Activated CD4-positive, alpha-beta memory T cell treated with anti-CD3 and anti-CD28 coated beads, Interleukin-2, amount 10 ng/mL, durations not matched to agents 7 days and 5 days (primary cell): ENCODE measurements at regions not wholly inside any gene's neighbourhood (a gene's known extent, or its start where the extent isn't known, plus 50 kb on each side); places are given as distances from the start of the nearest gene placed in this dataset.
"Not testable (repeated sequence)": the region's sequence is repeated elsewhere in the genome, so short reads cannot be mapped to it uniquely, and the experiment has no call there.

Experiments used
- CTCF ChIA-PET: fragments of 350-600 bp; sonication (Branson Sonifier 250); formaldehyde crosslinking; loops from one replicate; lab custom pipeline; 2021; ENCODE audit warnings: antibody characterized with exemption, inconsistent platforms; lab: Charles Lee
- POLR2A ChIA-PET: fragments of 350-600 bp; sonication (Branson Sonifier 250); formaldehyde crosslinking; loops from one replicate; lab custom pipeline; 2021; ENCODE audit warnings: antibody characterized with exemption; lab: Charles Lee
- DNase-seq: peaks from one replicate; pipeline ENCODE4 v3.0.0-alpha.2; 2020
- H3K27ac Mint-ChIP-seq: one replicate; pipeline ENCODE4 v1.8.0; 2021; ENCODE audit warnings: mild to moderate bottlenecking, mixed read lengths
- H3K27me3 Mint-ChIP-seq: one replicate; pipeline ENCODE4 v1.8.0; 2021; ENCODE audit warnings: mixed read lengths
- H3K36me3 Mint-ChIP-seq: one replicate; pipeline ENCODE4 v1.8.0; 2021; ENCODE audit warnings: low read depth, mixed read lengths
- H3K4me1 Mint-ChIP-seq: one replicate; pipeline ENCODE4 v1.8.0; 2021; ENCODE audit warnings: mixed read lengths
- H3K4me3 Mint-ChIP-seq: one replicate; pipeline ENCODE4 v1.8.0; 2021; ENCODE audit warnings: mild to moderate bottlenecking, mixed read lengths
- H3K9me3 Mint-ChIP-seq: one replicate; pipeline ENCODE4 v1.8.0; 2021; ENCODE audit warnings: mixed read lengths

DNA sequence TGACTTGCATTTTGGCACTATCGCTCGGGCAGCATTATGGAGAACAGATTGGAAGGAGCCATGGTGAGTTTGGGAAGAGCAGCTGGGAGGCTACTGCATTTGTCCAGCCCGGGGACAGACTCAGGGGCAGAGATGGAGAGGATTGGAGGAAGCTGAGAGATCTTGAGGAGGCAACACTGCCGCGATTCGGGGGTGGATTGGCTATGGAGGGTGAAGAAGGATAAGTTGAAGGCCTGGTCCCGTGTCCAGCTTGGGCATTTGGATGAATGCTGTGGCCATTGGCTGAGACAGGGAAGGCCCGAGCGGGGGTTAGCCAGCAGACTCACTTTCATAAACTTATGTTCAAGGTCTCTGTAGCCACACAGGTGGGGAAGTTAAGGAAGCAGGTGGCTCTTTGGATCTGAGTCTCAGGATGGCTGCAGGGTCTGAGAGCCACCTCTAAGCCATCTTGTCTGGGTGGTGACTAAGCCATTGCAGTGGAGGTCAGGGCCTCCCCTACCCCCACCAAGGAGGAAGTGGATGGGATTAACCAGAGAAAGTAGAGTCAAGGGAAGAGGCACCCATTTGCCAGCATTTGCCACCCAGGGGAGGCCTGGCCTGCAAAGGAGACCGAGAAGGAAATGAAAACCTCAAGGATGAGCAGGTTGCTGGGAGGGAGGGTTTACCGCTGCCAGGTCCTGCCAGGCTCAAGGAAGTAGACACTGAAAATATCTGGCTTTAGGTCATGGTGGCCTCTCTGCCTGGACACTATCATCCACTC lies 144.0 kb upstream of the TLE3 start:
- no peak overlapping the region for H3K4me3 Mint-ChIP-seq
- H3K27me3 Mint-ChIP-seq, result peaks cover 14% of the 10 kb centered on the region
- no peaks in the 10 kb centered on the region for H3K9me3 Mint-ChIP-seq
- POLR2A ChIA-PET, result interaction anchor here (0.8 kb wide), 1 partner anchor 17 kb away, joined by 3 read pairs; no protein-coding TSS in a partner anchor
- CTCF ChIA-PET, result no interaction called here
- peaks cover 37% of the 10 kb centered on the region for H3K4me1 Mint-ChIP-seq
- H3K36me3 Mint-ChIP-seq, result no peaks in the 10 kb centered on the region
- DNase-seq, result no peak
- no peak overlapping the region for H3K27ac Mint-ChIP-seq

DNA sequence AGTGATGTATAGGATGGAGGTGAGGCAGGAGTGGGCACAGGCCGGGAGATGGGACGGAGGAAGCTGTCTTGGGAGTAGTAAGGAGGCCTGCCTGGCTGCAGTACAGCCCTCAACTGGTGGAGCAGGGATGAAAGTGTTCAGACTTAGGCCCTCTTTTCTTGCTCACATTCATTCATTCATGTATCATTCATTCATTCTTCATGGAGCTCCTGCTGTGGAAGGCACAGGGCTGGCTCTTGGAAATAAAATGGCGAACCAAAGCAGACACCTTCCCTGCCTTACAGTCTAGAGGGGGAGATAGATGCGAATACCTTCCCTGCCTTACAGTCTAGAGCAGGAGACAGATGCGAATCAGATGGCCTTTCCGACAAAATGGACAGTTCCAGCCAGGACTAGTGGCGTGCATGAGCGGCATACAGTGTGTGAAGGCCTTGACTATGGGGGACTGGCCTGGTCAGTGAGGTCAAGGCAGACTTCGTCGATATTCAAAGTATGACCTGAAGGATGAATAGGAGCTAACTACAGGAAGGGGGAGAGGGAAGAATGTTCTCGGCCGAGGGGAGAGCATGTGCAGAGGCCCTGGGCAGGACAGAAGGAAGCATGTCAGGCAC lies 143.2 kb upstream of the TLE3 start:
- no peaks in the 10 kb centered on the region for H3K9me3 Mint-ChIP-seq
- H3K36me3 Mint-ChIP-seq, result no peaks in the 10 kb centered on the region
- no peak for DNase-seq
- CTCF ChIA-PET, result no interaction called here
- H3K27me3 Mint-ChIP-seq, result peaks cover 14% of the 10 kb centered on the region
- no peak overlapping the region for H3K27ac Mint-ChIP-seq
- no peak overlapping the region for H3K4me3 Mint-ChIP-seq
- H3K4me1 Mint-ChIP-seq, result peaks cover 30% of the 10 kb centered on the region
- POLR2A ChIA-PET, result interaction anchor here (0.7 to 0.8 kb wide), 3 partner anchors 11 to 18 kb away, joined by 3 read pairs; no protein-coding TSS in a partner anchor

DNA sequence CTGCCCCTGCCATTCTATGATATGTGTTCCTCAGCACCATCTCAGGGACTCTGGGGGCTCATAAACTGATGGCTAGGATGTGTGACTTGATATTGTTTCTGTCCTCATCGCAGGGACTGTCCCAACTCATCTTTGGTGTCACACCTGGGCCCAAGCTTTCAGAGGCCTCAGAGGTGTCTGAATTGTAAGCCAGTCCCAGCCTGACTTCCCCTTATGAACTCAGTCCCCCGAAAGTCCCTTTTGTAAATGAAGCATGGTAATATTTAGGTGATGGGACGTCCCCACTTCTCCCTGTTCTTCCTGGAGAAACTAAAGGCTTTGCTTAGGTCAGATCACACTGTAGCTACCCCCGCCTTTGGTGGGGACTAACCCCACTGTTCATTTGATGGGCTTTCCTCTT lies 142.4 kb upstream of the TLE3 start:
- Mint-ChIP-seq H3K27me3 (peaks cover 14% of the 10 kb centered on the region), H3K4me1 (peaks cover 25% of the 10 kb centered on the region), H3K36me3 (no peaks in the 10 kb centered on the region), H3K4me3 (no peak overlapping the region), H3K27ac (no peak overlapping the region), H3K9me3 (no peaks in the 10 kb centered on the region)
- CTCF ChIA-PET, result no interaction called here
- DNase-seq, result no peak
- POLR2A ChIA-PET, result no interaction called here

DNA sequence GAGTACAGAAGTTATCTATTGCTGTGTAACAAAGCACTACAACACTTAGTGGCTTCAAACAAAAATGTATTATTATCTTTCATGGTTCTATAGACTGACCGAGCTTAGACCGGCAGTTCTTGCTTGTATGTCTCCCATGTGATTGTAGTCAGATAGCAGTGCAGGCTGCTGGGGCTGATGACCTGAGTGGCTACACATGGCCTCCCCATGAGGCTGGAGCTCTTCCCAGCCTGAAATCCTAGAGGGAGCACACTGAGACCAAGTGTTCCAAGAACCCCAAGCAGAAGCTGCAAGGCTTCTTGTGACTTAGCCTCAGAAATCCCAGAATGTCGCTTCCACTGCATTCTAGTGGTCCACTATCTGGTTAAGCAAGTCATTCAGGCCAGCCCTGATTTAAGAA lies 141.2 kb upstream of the TLE3 start:
- Mint-ChIP-seq H3K4me1 (peaks cover 33% of the 10 kb centered on the region), H3K27ac (no peak overlapping the region), H3K36me3 (no peaks in the 10 kb centered on the region), H3K27me3 (peaks cover 14% of the 10 kb centered on the region), H3K9me3 (no peaks in the 10 kb centered on the region), H3K4me3 (no peak overlapping the region)
- DNase-seq, result no peak
- ChIA-PET POLR2A (no interaction called here), CTCF (interaction anchor here (0.5 to 0.8 kb wide), 2 partner anchors 274 to 775 kb away, joined by 3 read pairs; no protein-coding TSS in a partner anchor)

DNA sequence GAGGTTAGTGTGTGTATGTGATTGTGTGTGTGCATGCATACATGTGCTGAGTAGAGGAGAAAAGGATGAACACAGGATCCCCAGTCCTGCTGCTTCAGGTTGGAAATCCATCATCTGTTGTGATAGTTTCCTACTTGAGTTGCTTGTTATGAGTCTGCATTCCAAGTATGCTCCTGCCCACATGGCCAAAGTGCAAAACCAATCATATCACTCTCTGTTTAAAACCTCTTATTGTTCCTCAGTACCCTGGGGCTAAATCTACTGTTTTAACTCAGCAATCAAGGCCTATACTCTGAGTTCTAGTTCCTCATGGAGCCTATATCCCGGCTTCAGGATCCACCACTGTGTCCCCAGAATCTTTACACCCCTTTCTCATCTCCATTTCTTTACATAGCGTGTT lies 139.9 kb upstream of the TLE3 start:
- ChIA-PET CTCF (no interaction called here), POLR2A (no interaction called here)
- no peak overlapping the region for H3K27ac Mint-ChIP-seq
- H3K4me3 Mint-ChIP-seq, result no peak overlapping the region
- H3K27me3 Mint-ChIP-seq, result peaks cover 19% of the 10 kb centered on the region
- no peaks in the 10 kb centered on the region for H3K36me3 Mint-ChIP-seq
- H3K4me1 Mint-ChIP-seq, result peaks cover 24% of the 10 kb centered on the region
- no peak for DNase-seq
- H3K9me3 Mint-ChIP-seq, result no peaks in the 10 kb centered on the region

DNA sequence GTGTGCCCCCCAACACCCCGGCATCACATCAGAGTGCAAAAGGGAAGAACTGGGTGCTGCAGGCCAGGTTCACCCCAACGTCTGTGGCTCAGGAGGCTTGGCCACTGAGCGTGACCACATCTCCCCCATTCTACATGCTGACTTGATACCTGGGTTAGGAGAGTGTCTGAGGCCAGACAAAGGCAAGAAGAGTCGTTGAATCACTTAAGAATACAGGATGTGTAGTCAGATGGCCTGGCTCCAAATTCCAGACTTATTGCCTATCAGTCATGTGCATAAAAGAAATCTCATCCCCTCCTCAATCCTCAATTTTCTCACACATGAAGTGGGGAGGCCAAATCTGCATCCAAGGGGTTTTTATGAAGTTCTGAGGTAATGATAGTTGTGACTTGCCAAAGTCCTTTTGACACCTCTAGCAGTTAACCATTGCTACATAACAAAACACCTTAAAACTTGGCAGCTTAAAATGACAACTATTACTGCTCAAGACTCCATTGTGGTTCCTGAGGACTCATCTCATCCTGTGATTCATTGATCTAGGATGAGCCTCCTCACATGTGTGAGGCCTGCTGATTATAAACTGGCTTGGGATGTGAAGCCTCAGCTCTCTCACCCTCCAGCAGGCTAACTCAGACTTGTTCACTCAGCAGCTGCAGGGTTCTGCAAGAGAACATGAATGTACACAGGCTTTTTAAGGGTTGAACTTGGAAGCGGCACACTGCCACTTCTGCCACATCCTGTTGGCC lies 138.8 kb upstream of the TLE3 start:
- Mint-ChIP-seq H3K4me1 (peaks cover 14% of the 10 kb centered on the region), H3K4me3 (no peak overlapping the region), H3K9me3 (peaks cover 11% of the 10 kb centered on the region), H3K27me3 (peaks cover 18% of the 10 kb centered on the region), H3K36me3 (no peaks in the 10 kb centered on the region), H3K27ac (no peak overlapping the region)
- DNase-seq, result no peak
- POLR2A ChIA-PET, result no interaction called here
- CTCF ChIA-PET, result no interaction called here

DNA sequence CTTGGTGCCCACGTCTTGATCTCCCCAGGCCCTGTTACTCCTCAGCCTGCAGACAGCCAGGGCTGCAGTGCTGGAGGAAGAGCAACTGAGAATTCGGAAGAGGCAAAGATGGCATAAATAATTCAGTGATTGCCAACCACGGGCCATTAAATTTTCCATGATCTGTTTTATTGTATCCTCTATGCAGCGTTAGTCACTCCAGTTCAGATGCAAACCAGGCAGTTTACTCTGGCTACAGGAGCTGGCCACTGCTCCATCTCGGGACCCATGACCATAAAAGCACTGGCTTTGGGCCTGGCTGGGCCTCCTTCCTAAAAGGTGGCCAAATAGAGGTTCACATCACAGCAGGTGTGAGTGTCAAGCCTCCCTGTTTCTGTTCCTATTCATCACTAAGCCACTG lies 137.6 kb upstream of the TLE3 start:
- Mint-ChIP-seq H3K27ac (no peak overlapping the region), H3K4me3 (no peak overlapping the region), H3K36me3 (no peaks in the 10 kb centered on the region), H3K4me1 (peaks cover 11% of the 10 kb centered on the region), H3K9me3 (peaks cover 18% of the 10 kb centered on the region), H3K27me3 (peaks cover 14% of the 10 kb centered on the region)
- DNase-seq, result no peak
- ChIA-PET POLR2A (no interaction called here), CTCF (no interaction called here)

DNA sequence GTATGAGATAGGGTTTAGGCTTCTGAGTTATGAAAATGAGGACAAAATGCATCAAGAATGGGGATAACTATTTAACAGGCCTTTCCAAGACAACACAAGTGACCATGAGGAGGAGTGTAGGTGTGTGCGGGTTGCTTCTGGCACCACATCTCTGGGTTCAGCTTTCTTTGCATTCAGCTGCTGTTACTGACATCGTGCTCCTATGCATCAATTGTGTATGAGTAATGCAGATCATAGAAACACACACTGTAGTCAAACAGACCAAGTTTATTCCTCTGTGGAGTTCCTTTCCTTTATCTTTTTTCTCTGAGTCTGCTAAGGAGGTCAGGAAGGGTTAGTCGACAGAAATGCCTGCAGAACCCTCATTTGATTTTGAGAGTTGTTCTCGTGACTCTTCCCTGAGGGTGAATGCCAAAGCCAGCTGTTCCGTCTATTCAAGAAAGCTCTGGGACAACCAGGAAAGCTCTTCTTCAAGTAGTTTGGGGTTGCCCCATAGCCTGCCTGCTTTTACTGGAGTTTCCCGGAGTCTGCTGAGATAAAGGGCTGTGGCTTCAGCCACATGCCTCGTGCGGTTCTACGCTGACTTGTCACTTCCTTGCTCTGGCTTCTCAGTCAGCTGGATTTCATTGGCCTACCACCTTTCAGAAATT lies 136.7 kb upstream of the TLE3 start:
- ChIA-PET CTCF (no interaction called here), POLR2A (no interaction called here)
- Mint-ChIP-seq H3K9me3 (peaks cover 26% of the 10 kb centered on the region), H3K27me3 (peaks cover 17% of the 10 kb centered on the region), H3K4me3 (no peak overlapping the region), H3K27ac (no peak overlapping the region), H3K4me1 (peaks cover 11% of the 10 kb centered on the region), H3K36me3 (peaks cover 8% of the 10 kb centered on the region)
- no peak for DNase-seq

DNA sequence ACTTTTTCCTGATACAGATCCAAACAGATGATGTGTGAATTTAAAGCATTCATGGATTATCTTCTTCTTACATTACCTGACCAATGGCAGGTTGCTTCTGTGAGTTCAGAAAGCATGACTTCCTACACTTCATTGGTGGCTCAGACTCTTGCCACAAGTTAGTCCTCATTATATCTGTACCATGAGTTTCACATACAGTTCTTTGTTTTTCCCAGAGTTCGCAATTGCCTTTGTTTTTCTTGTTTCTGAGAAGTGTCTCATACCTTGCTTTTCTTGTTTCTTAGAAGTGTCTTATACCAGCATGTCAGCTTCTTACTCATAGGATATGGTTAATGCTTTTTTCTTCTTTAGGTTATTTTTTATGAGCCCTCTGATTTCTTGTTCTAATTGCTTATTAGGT lies 133.8 kb upstream of the TLE3 start:
- no peak for DNase-seq
- Mint-ChIP-seq H3K36me3 (peaks cover 8% of the 10 kb centered on the region), H3K9me3 (peaks cover 37% of the 10 kb centered on the region), H3K27ac (no peak overlapping the region), H3K27me3 (peaks cover 10% of the 10 kb centered on the region), H3K4me3 (no peak overlapping the region), H3K4me1 (peaks cover 9% of the 10 kb centered on the region)
- ChIA-PET POLR2A (no interaction called here), CTCF (no interaction called here)

DNA sequence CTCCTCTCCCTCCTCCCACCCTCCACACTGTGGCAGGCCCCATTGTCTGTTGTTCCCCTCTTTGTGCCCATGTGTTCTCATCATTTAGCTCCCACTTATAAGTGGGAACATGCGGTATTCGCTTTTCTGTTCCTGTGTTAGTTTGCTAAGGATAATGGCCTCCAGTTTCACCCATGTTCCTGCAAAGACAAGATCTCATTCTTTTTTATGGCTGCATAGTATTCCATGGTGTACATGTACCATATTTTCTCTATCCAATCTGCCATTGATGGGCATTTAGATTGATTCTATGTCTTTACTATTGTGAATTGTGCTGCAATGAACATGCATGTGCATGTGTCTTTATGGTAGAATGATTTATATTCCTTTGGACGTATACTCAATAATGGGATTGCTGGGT lies 130.2 kb upstream of the TLE3 start:
- H3K4me1 Mint-ChIP-seq, DNase-seq, H3K36me3 Mint-ChIP-seq, CTCF ChIA-PET, H3K27ac Mint-ChIP-seq, POLR2A ChIA-PET, H3K27me3 Mint-ChIP-seq, H3K4me3 Mint-ChIP-seq: not testable (repeated sequence)
- H3K9me3 Mint-ChIP-seq, result peaks cover 37% of the 10 kb centered on the region

DNA sequence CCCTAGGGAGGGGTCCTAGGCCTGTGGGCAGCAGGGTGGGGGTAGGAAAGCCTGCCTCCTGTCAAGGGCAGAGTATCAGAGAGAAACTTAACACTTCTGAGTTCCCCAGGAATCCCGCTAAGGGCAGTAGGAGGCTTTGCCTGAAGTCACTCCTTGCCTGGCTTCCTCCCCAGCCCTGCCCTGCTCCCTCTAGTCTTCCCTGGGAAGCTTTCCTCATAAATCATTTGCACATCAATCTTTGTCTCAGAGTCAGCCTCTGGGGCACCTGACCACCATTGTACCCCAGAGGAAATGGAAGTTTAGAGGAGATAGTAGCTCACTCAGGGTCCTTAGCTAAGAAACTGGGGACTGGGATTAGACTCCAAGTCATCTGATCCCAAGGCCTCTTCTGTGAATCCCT lies 129.4 kb upstream of the TLE3 start:
- CTCF ChIA-PET, result no interaction called here

DNA sequence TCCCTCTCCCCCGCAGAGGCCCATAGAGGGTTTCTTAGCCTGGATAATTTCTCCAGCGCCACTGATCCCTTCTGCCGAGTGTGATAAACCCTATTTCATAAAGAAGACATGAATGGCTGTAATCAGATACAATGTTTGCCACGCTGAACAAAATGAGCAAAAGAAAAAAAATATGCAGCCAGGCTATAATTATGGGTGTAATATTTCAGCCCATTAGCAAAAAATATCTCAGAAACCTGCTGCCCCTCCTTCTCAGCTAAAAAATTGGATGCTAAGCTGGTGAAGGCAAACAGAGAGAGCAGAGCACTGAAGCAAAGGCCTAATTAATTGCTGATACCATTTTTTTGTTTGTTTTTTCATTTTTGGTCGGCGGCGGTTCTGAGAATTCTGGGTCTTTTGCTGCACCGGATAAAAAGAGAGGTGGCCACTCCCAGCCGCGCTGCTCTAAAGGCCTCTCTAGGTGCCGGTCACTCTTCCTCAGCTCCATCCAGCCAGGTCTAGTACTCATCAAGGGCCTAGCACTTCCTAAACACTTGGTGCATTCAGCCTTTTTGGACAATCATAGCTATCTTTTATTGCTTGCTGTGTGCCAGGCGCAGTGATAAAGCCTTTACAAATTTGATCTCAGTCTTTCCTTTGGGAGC lies 128.7 kb upstream of the TLE3 start:
- Mint-ChIP-seq H3K27ac (no peak overlapping the region), H3K27me3 (peaks cover 6% of the 10 kb centered on the region), H3K36me3 (peaks cover 8% of the 10 kb centered on the region), H3K4me3 (no peak overlapping the region), H3K9me3 (peaks cover 26% of the 10 kb centered on the region), H3K4me1 (no peaks in the 10 kb centered on the region)
- POLR2A ChIA-PET, result no interaction called here
- CTCF ChIA-PET, result no interaction called here
- no peak for DNase-seq

More for the DNA sequence above, 129.4 kb upstream of the TLE3 start:
- Mint-ChIP-seq H3K4me3 (no peak overlapping the region), H3K27ac (no peak overlapping the region), H3K9me3 (peaks cover 33% of the 10 kb centered on the region), H3K36me3 (peaks cover 8% of the 10 kb centered on the region), H3K27me3 (peaks cover 3% of the 10 kb centered on the region), H3K4me1 (no peaks in the 10 kb centered on the region)
- POLR2A ChIA-PET, result no interaction called here
- no peak for DNase-seq
